ENCODE measurements at regions not wholly inside any gene's neighbourhood (a gene's known extent, or its start where the extent isn't known, plus 50 kb on each side); places are given as distances from the start of the nearest gene placed in this dataset.

GRCh38 chr13:55869648-55870047, 1271.1 kb upstream of the PRR20A start:
- peaks cover 0 to 23% (median 0%) of the 10 kb centered on the region in 4 donors for H3K9me3 ChIP-seq
- no peaks in the 10 kb centered on the region for H3K36me3 ChIP-seq
- ATAC-seq (ENCODE audit: low FRiP score in 2 of 2) = no peak
- 82 to 95% methylated on average over 1 of the region's 1 CpG for WGBS, 2 donors
- no peak for DNase-seq
- H3K27me3 ChIP-seq = no peaks in the 10 kb centered on the region
- H3K27ac ChIP-seq = no peak overlapping the region
- no peak overlapping the region for H3K4me3 ChIP-seq
- H3K4me1 ChIP-seq = no peaks in the 10 kb centered on the region
- TF ChIP-seq EP300 (IDR thresholded peaks at IDR 0.05) (no peak), POLR2AphosphoS5 (IDR thresholded peaks at IDR 0.05) (no peak), POLR2A (IDR thresholded peaks at IDR 0.05) (no peak)

GRCh38 chr13:55887561-55887960, 1253.2 kb upstream of the PRR20A start:
- Histone ChIP-seq H3K9me3 (peaks cover 0 to 5% (median 0%) of the 10 kb centered on the region in 4 donors), H3K4me1 (no peaks in the 10 kb centered on the region), H3K36me3 (no peaks in the 10 kb centered on the region), H3K27ac (no peak overlapping the region), H3K27me3 (no peaks in the 10 kb centered on the region), H3K4me3 (no peak overlapping the region)
- 79 to 85% methylated on average over 1 of the region's 1 CpG for WGBS, 2 donors
- ATAC-seq (ENCODE audit: low FRiP score in 2 of 2) = no peak
- TF ChIP-seq EP300 (IDR thresholded peaks at IDR 0.05) (no peak), POLR2AphosphoS5 (IDR thresholded peaks at IDR 0.05) (no peak), CTCF (IDR thresholded peaks at IDR 0.05) (no peak), POLR2A (IDR thresholded peaks at IDR 0.05) (no peak)
- DNase-seq = no peak

GRCh38 chr13:55893540-55893939, 1247.2 kb upstream of the PRR20A start:
- no peaks in the 10 kb centered on the region for H3K27me3 ChIP-seq
- H3K36me3 ChIP-seq = no peaks in the 10 kb centered on the region
- WGBS, 2 donors = 72 to 75% methylated on average over 3 of the region's 3 CpGs
- TF ChIP-seq CTCF (IDR thresholded peaks at IDR 0.05) (no peak), POLR2A (IDR thresholded peaks at IDR 0.05) (no peak), POLR2AphosphoS5 (IDR thresholded peaks at IDR 0.05) (no peak), EP300 (IDR thresholded peaks at IDR 0.05) (no peak)
- peaks cover 0 to 5% (median 0%) of the 10 kb centered on the region in 4 donors for H3K9me3 ChIP-seq
- DNase-seq = no peak
- H3K4me1 ChIP-seq = no peaks in the 10 kb centered on the region
- ATAC-seq (ENCODE audit: low FRiP score in 2 of 2) = no peak
- H3K4me3 ChIP-seq = no peak overlapping the region
- no peak overlapping the region for H3K27ac ChIP-seq

GRCh38 chr13:55937180-55937579, 1203.5 kb upstream of the PRR20A start:
- H3K4me3 ChIP-seq = no peak overlapping the region
- DNase-seq (no peak), ATAC-seq (ENCODE audit: low FRiP score in 2 of 2) (no peak)
- WGBS, 2 donors = 70 to 85% methylated on average over 5 of the region's 5 CpGs
- no peaks in the 10 kb centered on the region for H3K36me3 ChIP-seq
- H3K4me1 ChIP-seq = no peaks in the 10 kb centered on the region
- no peak for TF ChIP-seq POLR2AphosphoS5 (IDR thresholded peaks at IDR 0.05)
- no peak for TF ChIP-seq EP300 (IDR thresholded peaks at IDR 0.05)
- TF ChIP-seq POLR2A (IDR thresholded peaks at IDR 0.05) = no peak
- TF ChIP-seq CTCF (IDR thresholded peaks at IDR 0.05) = no peak
- no peaks in the 10 kb centered on the region for H3K9me3 ChIP-seq
- H3K27ac ChIP-seq = no peak overlapping the region
- no peaks in the 10 kb centered on the region for H3K27me3 ChIP-seq

GRCh38 chr13:55948175-55948574, 1192.5 kb upstream of the PRR20A start:
- H3K9me3 ChIP-seq = no peaks in the 10 kb centered on the region
- no peak overlapping the region for H3K27ac ChIP-seq
- no peak for TF ChIP-seq POLR2A (IDR thresholded peaks at IDR 0.05)
- no peak for TF ChIP-seq CTCF (IDR thresholded peaks at IDR 0.05)
- TF ChIP-seq EP300 (IDR thresholded peaks at IDR 0.05) = no peak
- TF ChIP-seq POLR2AphosphoS5 (IDR thresholded peaks at IDR 0.05) = no peak
- no peak for DNase-seq
- H3K4me1 ChIP-seq = no peaks in the 10 kb centered on the region
- WGBS, 2 donors = 88 to 96% methylated on average over 4 to 5 of the region's 5 CpGs
- no peaks in the 10 kb centered on the region for H3K36me3 ChIP-seq
- H3K27me3 ChIP-seq = no peaks in the 10 kb centered on the region
- H3K4me3 ChIP-seq = no peak overlapping the region
- no peak for ATAC-seq (ENCODE audit: low FRiP score in 2 of 2)
